ENCODE measurements at regions not wholly inside any gene's neighbourhood (a gene's known extent, or its start where the extent isn't known, plus 50 kb on each side); places are given as distances from the start of the nearest gene placed in this dataset.
"Not testable (repeated sequence)": the region's sequence is repeated elsewhere in the genome, so short reads cannot be mapped to it uniquely, and the experiment has no call there.

- TF ChIP-seq POLR2A (IDR thresholded peaks at IDR 0.05; ENCODE audit: low read length); GATA1 (IDR thresholded peaks at IDR 0.05; ENCODE audit: low read depth, low read length): not testable (repeated sequence)
Measured at GRCh38 chr7:29654340-29654739, 90.7 kb downstream of the PRR15 start.

All from erythroblast (primary cell).